HepG2 (cell line): ENCODE measurements at regions not wholly inside any gene's neighbourhood (a gene's known extent, or its start where the extent isn't known, plus 50 kb on each side); places are given as distances from the start of the nearest gene placed in this dataset.

Experiments used
- ATAC-seq: fragments of 200-7000 bp; cut with Tn5 transposase; 3 replicates; pipeline ENCODE4 v1.9.1; 2020; ENCODE audit warnings: mild to moderate bottlenecking, moderate library complexity
- BruUV-seq: library from RNA; stranded (reverse); fragments of 400-500 nt; replicated peaks from 2 replicates; lab custom pipeline; 2021; lab: Mats Ljungman, UMichigan
- CTCF ChIA-PET: fragments of 300-600 bp; formaldehyde crosslinking; extraction: SDS; loops from one replicate; lab custom pipeline; 2021; ENCODE audit warnings: low total read pairs, inconsistent platforms, low intra/inter-chr PET ratio; lab: Yijun Ruan, JAX
- POLR2A ChIA-PET: fragments of 350-600 bp; sonication (Branson Sonifier 250); formaldehyde crosslinking; loops from one replicate; lab custom pipeline; 2020; ENCODE audit warnings: antibody characterized with exemption, inconsistent platforms; lab: Yijun Ruan, JAX
- DNase-seq: peaks from one replicate; pipeline ENCODE4 v3.0.0-alpha.2; 2015; ENCODE audit warnings: low spot score
- FAIRE-seq: peaks from 3 replicates; lab custom pipeline; 2011; peaks lifted over from hg19 to GRCh38; lab: Jason Lieb, UNC
- H2AFZ ChIP-seq: one replicate; pipeline ENCODE4 v1.6.1; 2011; ENCODE audit warnings: low read length, inconsistent platforms
- H3K27ac ChIP-seq: fragments of 300-600 bp; 3 replicates; pipeline ENCODE4 v1.8.0; 2011; ENCODE audit warnings: mixed run types, mild to moderate bottlenecking, mixed read lengths, low read length, inconsistent platforms; ENCODE audit not compliant: insufficient read depth; ENCODE audit errors: extremely low read length
- H3K27me3 ChIP-seq, 2 experiments: fragments of 200-600 bp in 1 of 2; 2 replicates in 1 of 2; 3 replicates in 1 of 2; pipeline versions ENCODE4 v1.6.0 to v1.8.0; 2011; ENCODE audit warnings: low read length in 2 of 2, mild to moderate bottlenecking in 2 of 2, moderate library complexity in 2 of 2, inconsistent platforms in 1 of 2; ENCODE audit not compliant: insufficient read depth in 2 of 2, control insufficient read depth in 1 of 2
- H3K36me3 ChIP-seq, 2 experiments: fragments of 200-600 bp in 1 of 2; replicated peaks in 1 of 2; 2 replicates in 1 of 2; 3 replicates in 1 of 2; pipeline versions ENCODE4 v1.5.1 to v1.8.0; 2011; ENCODE audit warnings: low read length in 2 of 2, inconsistent platforms in 1 of 2; ENCODE audit not compliant: insufficient read depth in 2 of 2, control insufficient read depth in 1 of 2
- H3K4me1 ChIP-seq: 2 replicates; pipeline ENCODE4 v1.5.1; 2012; ENCODE audit warnings: low read length, inconsistent platforms; ENCODE audit not compliant: insufficient read depth
- H3K4me2 ChIP-seq: 2 replicates; pipeline ENCODE4 v1.6.0; 2011; ENCODE audit warnings: low read depth, low read length, inconsistent platforms
- H3K4me3 ChIP-seq, 3 experiments: fragments of 200-600 bp in 1 of 3; sonication (generic), shearing (Covaris generic) in 1 of 3; replicated peaks in 1 of 3; 2 replicates each; pipeline ENCODE4 v1.5.1; 2011 to 2016; ENCODE audit warnings: low read length in 3 of 3, inconsistent platforms in 2 of 3, low read depth in 2 of 3, mild to moderate bottlenecking in 2 of 3, control low read depth in 1 of 3, mixed read lengths in 1 of 3; ENCODE audit not compliant: insufficient read depth in 1 of 3
- H3K79me2 ChIP-seq: one replicate; pipeline ENCODE4 v1.6.1; 2011; ENCODE audit warnings: low read length, inconsistent platforms; ENCODE audit not compliant: insufficient read depth
- H3K9ac ChIP-seq: 2 replicates; pipeline ENCODE4 v1.6.0; 2011; ENCODE audit warnings: mild to moderate bottlenecking, low read depth, low read length, inconsistent platforms; ENCODE audit not compliant: insufficient read depth
- H3K9me3 ChIP-seq: 2 replicates; pipeline ENCODE4 v1.5.1; 2012; ENCODE audit warnings: mild to moderate bottlenecking, low read length
- H4K20me1 ChIP-seq: 2 replicates; pipeline ENCODE4 v1.6.0; 2011; ENCODE audit warnings: inconsistent platforms, mild to moderate bottlenecking, low read length, moderate library complexity; ENCODE audit not compliant: insufficient read depth
- DDIT3 ChIP-seq: sonication (generic); formaldehyde crosslinking; IDR thresholded peaks from 2 replicates; pipeline ENCODE4 v1.4.0; 2020; ENCODE audit warnings: mild to moderate bottlenecking, missing genetic modification reagents
- ERF ChIP-seq: IDR thresholded peaks from 2 replicates; pipeline ENCODE4 v1.6.1; 2018; ENCODE audit warnings: missing biosample characterization, missing genetic modification reagents
- GTF2F1 ChIP-seq: fragments of 150-350 bp; IDR thresholded peaks from 2 replicates; pipeline ENCODE4 v1.6.1; 2014; ENCODE audit warnings: low read length
- HNF4A ChIP-seq: sonication (generic); formaldehyde crosslinking; IDR thresholded peaks from 2 replicates; pipeline ENCODE4 v1.4.0; 2020; ENCODE audit warnings: missing genetic modification reagents
- POLR2AphosphoS2 ChIP-seq: IDR thresholded peaks from 2 replicates; pipeline ENCODE4 v1.6.1; 2011; ENCODE audit warnings: low read depth, low read length, improper control_type of control experiment
- POLR2G ChIP-seq: fragments of 200-400 bp; formaldehyde crosslinking; IDR thresholded peaks from 2 replicates; pipeline ENCODE4 v1.6.1; 2018; ENCODE audit warnings: mild to moderate bottlenecking, low read depth, low read length, moderate library complexity
- RORA ChIP-seq: sonication (generic); formaldehyde crosslinking; IDR thresholded peaks from 2 replicates; pipeline ENCODE4 v1.5.0; 2020; ENCODE audit warnings: mild to moderate bottlenecking, missing genetic modification reagents, moderate library complexity
- ZBTB4 ChIP-seq: sonication (generic); formaldehyde crosslinking; IDR thresholded peaks from 2 replicates; pipeline ENCODE4 v1.4.0; 2020; ENCODE audit warnings: missing genetic modification reagents, mild to moderate bottlenecking, borderline replicate concordance
- ZNF264 ChIP-seq: sonication (generic); formaldehyde crosslinking; IDR thresholded peaks from 2 replicates; pipeline ENCODE4 v1.4.0; 2020; ENCODE audit warnings: missing genetic modification reagents
- ZNF609 ChIP-seq: sonication (generic); formaldehyde crosslinking; IDR thresholded peaks from 2 replicates; pipeline ENCODE4 v1.4.0; 2020; ENCODE audit warnings: mild to moderate bottlenecking, missing genetic modification reagents, borderline replicate concordance
- ZNF639 ChIP-seq: conservative IDR thresholded peaks from 2 replicates; pipeline ENCODE4 v1.6.1; 2018; ENCODE audit warnings: missing genetic modification reagents
- ZNF713 ChIP-seq: sonication (generic); formaldehyde crosslinking; IDR thresholded peaks from 2 replicates; pipeline ENCODE4 v1.4.0; 2020; ENCODE audit warnings: mild to moderate bottlenecking, missing genetic modification reagents
- ZSCAN22 ChIP-seq: sonication (generic); formaldehyde crosslinking; IDR thresholded peaks from 2 replicates; pipeline ENCODE4 v1.4.0; 2020; ENCODE audit warnings: mild to moderate bottlenecking, missing genetic modification reagents
- WGBS: methylation state at CpG from one replicate; pipeline ENCODE4 v1.1.6; 2017; ENCODE audit warnings: low lambda C conversion rate; 5-methylcytosine and 5-hydroxymethylcytosine counted together
- in situ Hi-C: cut with HindIII; loops from 2 replicates; pipeline ENCODE4 v1.10.0; 2017; ENCODE audit warnings: low pct_unique_long_range_greater_than_20kb; ENCODE audit not compliant: extremely low pct_ligation_motif_present
- intact Hi-C: fragments of 100-400 bp; cut with micrococcal nuclease; formaldehyde crosslinking; loops from one replicate; pipeline ENCODE4 v1.10.0; 2022; ENCODE audit not compliant: unreplicated experiment
- TF ChIP-seq, protein P1 (sequence below): IDR thresholded peaks from 2 replicates; pipeline ENCODE4 v1.6.1; 2016; ENCODE audit warnings: low read depth, control low read depth

- FAIRE-seq (no peak), DNase-seq (no peak), ATAC-seq (no peak)
- ChIA-PET CTCF (no interaction called here), POLR2A (no interaction called here)
- H3K9ac ChIP-seq, result no peak overlapping the region
- H3K79me2 ChIP-seq, result no peaks in the 10 kb centered on the region
- intact Hi-C loops (no loop called here), in situ Hi-C loops (no loop called here)
- no peak overlapping the region for H3K4me2 ChIP-seq
- no peaks in the 10 kb centered on the region for H3K9me3 ChIP-seq
- no peak overlapping the region for H3K4me3 ChIP-seq
- no peak overlapping the region for H3K27ac ChIP-seq
- H3K36me3 ChIP-seq, result no peaks in the 10 kb centered on the region
- no peak overlapping the region for H2AFZ ChIP-seq
- H4K20me1 ChIP-seq, result no peaks in the 10 kb centered on the region
- H3K27me3 ChIP-seq, result no peaks in the 10 kb centered on the region
- 3% methylated on average over 2 of the region's 2 CpGs for WGBS
- BruUV-seq, result no TSS peak
- no peaks in the 10 kb centered on the region for H3K4me1 ChIP-seq
- TF ChIP-seq ZSCAN22 (CRISPR knock-in tag) (no peak), ZNF609 (no peak), ZNF713 (CRISPR knock-in tag) (no peak), ZNF639 (CRISPR knock-in tag) (no peak), ZBTB4 (CRISPR knock-in tag) (no peak), ZNF264 (CRISPR knock-in tag) (no peak), DDIT3 (CRISPR knock-in tag) (no peak), RORA (CRISPR knock-in tag) (no peak), GTF2F1 (no peak), POLR2AphosphoS2 (no peak), POLR2G (no peak), HNF4A (CRISPR knock-in tag) (no peak), ERF (CRISPR knock-in tag) (no peak)
- TF ChIP-seq, protein P1, sequence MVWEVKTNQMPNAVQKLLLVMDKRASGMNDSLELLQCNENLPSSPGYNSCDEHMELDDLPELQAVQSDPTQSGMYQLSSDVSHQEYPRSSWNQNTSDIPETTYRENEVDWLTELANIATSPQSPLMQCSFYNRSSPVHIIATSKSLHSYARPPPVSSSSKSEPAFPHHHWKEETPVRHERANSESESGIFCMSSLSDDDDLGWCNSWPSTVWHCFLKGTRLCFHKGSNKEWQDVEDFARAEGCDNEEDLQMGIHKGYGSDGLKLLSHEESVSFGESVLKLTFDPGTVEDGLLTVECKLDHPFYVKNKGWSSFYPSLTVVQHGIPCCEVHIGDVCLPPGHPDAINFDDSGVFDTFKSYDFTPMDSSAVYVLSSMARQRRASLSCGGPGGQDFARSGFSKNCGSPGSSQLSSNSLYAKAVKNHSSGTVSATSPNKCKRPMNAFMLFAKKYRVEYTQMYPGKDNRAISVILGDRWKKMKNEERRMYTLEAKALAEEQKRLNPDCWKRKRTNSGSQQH (CRISPR knock-in tag), result no peak
These were observed 1775.1 kb upstream of the PIK3C3 start for GRCh38 chr18:40179729-40180461.
